SK-N-SH treated with all-trans-retinoic acid at 6 μM for 48 hours (cell line): ENCODE measurements at regions not wholly inside any gene's neighbourhood (a gene's known extent, or its start where the extent isn't known, plus 50 kb on each side); places are given as distances from the start of the nearest gene placed in this dataset.

Source experiments
- ARNTL ChIP-seq: fragments of 450-650 bp; formaldehyde crosslinking; IDR thresholded peaks from 2 replicates; pipeline ENCODE4 v1.5.0; 2020; ENCODE audit warnings: low read depth, mild to moderate bottlenecking, moderate library complexity, borderline replicate concordance
- BACH2 ChIP-seq: fragments of 250-450 bp; sonication (Bioruptor Pico); IDR thresholded peaks from 2 replicates; pipeline ENCODE4 v1.9.0; 2021; ENCODE audit warnings: mild to moderate bottlenecking, borderline replicate concordance
- CSDC2 ChIP-seq: fragments of 250-450 bp; sonication (Bioruptor Pico); IDR thresholded peaks from 2 replicates; pipeline ENCODE4 v1.5.0; 2020; ENCODE audit warnings: mild to moderate bottlenecking, moderate library complexity
- PATZ1 ChIP-seq: fragments of 250-450 bp; sonication (Bioruptor Pico); IDR thresholded peaks from 2 replicates; pipeline ENCODE4 v1.8.0; 2020; ENCODE audit warnings: mild to moderate bottlenecking, moderate library complexity, borderline replicate concordance
- POU6F1 ChIP-seq: fragments of 250-450 bp; sonication (Bioruptor Pico); IDR thresholded peaks from 2 replicates; pipeline ENCODE4 v1.8.0; 2021; ENCODE audit warnings: low read depth, mild to moderate bottlenecking, moderate library complexity, borderline replicate concordance
- RARB ChIP-seq: fragments of 250-450 bp; sonication (Bioruptor Pico); IDR thresholded peaks from 2 replicates; pipeline ENCODE4 v1.8.0; 2021; ENCODE audit warnings: mild to moderate bottlenecking, moderate library complexity
- SNAI2 ChIP-seq: fragments of 250-450 bp; sonication (Bioruptor Pico); IDR thresholded peaks from 2 replicates; pipeline ENCODE4 v1.5.0; 2020; ENCODE audit warnings: mild to moderate bottlenecking, moderate library complexity
- TSHZ2 ChIP-seq: fragments of 250-450 bp; sonication (Bioruptor Pico); IDR thresholded peaks from 2 replicates; pipeline ENCODE4 v1.5.0; 2020; ENCODE audit warnings: mild to moderate bottlenecking, moderate library complexity
- ZFP3 ChIP-seq: fragments of 250-450 bp; sonication (Bioruptor Pico); IDR thresholded peaks from 2 replicates; pipeline ENCODE4 v1.5.0; 2020; ENCODE audit warnings: mild to moderate bottlenecking, moderate library complexity
- ZFP30 ChIP-seq: fragments of 450-650 bp; formaldehyde crosslinking; IDR thresholded peaks from 2 replicates; pipeline ENCODE4 v1.5.0; 2022; ENCODE audit warnings: mild to moderate bottlenecking, moderate library complexity
- ZNF565 ChIP-seq: fragments of 450-650 bp; formaldehyde crosslinking; conservative IDR thresholded peaks from 2 replicates; pipeline ENCODE4 v1.5.0; 2020; ENCODE audit warnings: low read depth, mild to moderate bottlenecking, moderate library complexity
- ZNF70 ChIP-seq: fragments of 450-650 bp; formaldehyde crosslinking; IDR thresholded peaks from 2 replicates; pipeline ENCODE4 v1.5.0; 2020; ENCODE audit warnings: mild to moderate bottlenecking, moderate library complexity
- ZNF8 ChIP-seq: fragments of 450-650 bp; formaldehyde crosslinking; IDR thresholded peaks from 2 replicates; pipeline ENCODE4 v1.5.0; 2020; ENCODE audit warnings: mild to moderate bottlenecking, moderate library complexity

GRCh38 chr11:112514011-112514740 lies 253.5 kb upstream of the PLET1 start:
- TF ChIP-seq SNAI2 (CRISPR knock-in tag) (no peak), BACH2 (CRISPR knock-in tag) (no peak), CSDC2 (no peak), PATZ1 (no peak), ZNF8 (no peak), ZFP3 (CRISPR knock-in tag) (no peak), ZNF70 (CRISPR knock-in tag) (no peak), TSHZ2 (CRISPR knock-in tag) (no peak), ZFP30 (CRISPR knock-in tag) (no peak), ZNF565 (CRISPR knock-in tag) (no peak), POU6F1 (CRISPR knock-in tag) (no peak), RARB (CRISPR knock-in tag) (no peak), ARNTL (no peak)
